NCI-H526 treated with DMSO at 0.1 percent for 48 hours (cell line): ENCODE measurements at regions not wholly inside any gene's neighbourhood (a gene's known extent, or its start where the extent isn't known, plus 50 kb on each side); places are given as distances from the start of the nearest gene placed in this dataset.

ENCODE experiments used
- DNase-seq: peaks from one replicate; lab custom pipeline; 2025; lab: John Stamatoyannopoulos, UW

GRCh38 chr6:21965016-21965415, 331.8 kb downstream of the PRL start:
- no peak for DNase-seq

GRCh38 chr6:21965953-21966539, 330.8 kb downstream of the PRL start:
- DNase-seq = no peak

GRCh38 chr6:21967056-21967974, 329.5 kb downstream of the PRL start:
- DNase-seq = no peak

GRCh38 chr6:21968411-21968810, 328.4 kb downstream of the PRL start:
- DNase-seq = no peak

- DNase-seq = no peak
Observed at GRCh38 chr6:21969192-21969591, 327.6 kb downstream of the PRL start.

GRCh38 chr6:21970569-21971300, 326.1 kb downstream of the PRL start:
- no peak for DNase-seq

GRCh38 chr6:21971541-21971940, 325.3 kb downstream of the PRL start:
- peak; percentile 24 for DNase-seq

- DNase-seq = no peak
Observed at GRCh38 chr6:21972516-21972915, 324.3 kb downstream of the PRL start.

GRCh38 chr6:21977346-21977745, 319.5 kb downstream of the PRL start:
- no peak for DNase-seq

GRCh38 chr6:21981235-21981833, 315.5 kb downstream of the PRL start:
- DNase-seq = no peak

- no peak for DNase-seq
Observed at GRCh38 chr6:21984135-21984534, 312.7 kb downstream of the PRL start.

GRCh38 chr6:21984561-21984960, 312.3 kb downstream of the PRL start:
- no peak for DNase-seq

- no peak for DNase-seq
Observed at GRCh38 chr6:21985904-21986303, 310.9 kb downstream of the PRL start.

- DNase-seq = no peak
Observed at GRCh38 chr6:21986703-21987102, 310.1 kb downstream of the PRL start.

- DNase-seq = no peak
Observed at GRCh38 chr6:21987501-21987957, 309.3 kb downstream of the PRL start.

GRCh38 chr6:21990577-21990976, 306.3 kb downstream of the PRL start:
- no peak for DNase-seq

GRCh38 chr6:21992178-21992967, 304.5 kb downstream of the PRL start:
- DNase-seq = no peak

GRCh38 chr6:21993841-21994240, 303.0 kb downstream of the PRL start:
- DNase-seq = no peak

GRCh38 chr6:21994821-21995220, 302.0 kb downstream of the PRL start:
- DNase-seq = no peak

GRCh38 chr6:21995318-21995717, 301.5 kb downstream of the PRL start:
- no peak for DNase-seq

GRCh38 chr6:21996425-21997118, 300.3 kb downstream of the PRL start:
- DNase-seq = peak; percentile 76
